Lower leg skin (tissue), 4 donors: ENCODE measurements at regions not wholly inside any gene's neighbourhood (a gene's known extent, or its start where the extent isn't known, plus 50 kb on each side); places are given as distances from the start of the nearest gene placed in this dataset.

Experiments used
- DNase-seq, 2 donors: peaks; one replicate each; pipeline ENCODE4 v3.0.0-alpha.2; 2019; ENCODE audit warnings: low spot score in 2 of 2
- H3K4me3 ChIP-seq: fragments of 200-600 bp; sonication (generic); 2 replicates; pipeline ENCODE4 v1.5.1; 2017; ENCODE audit warnings: mild to moderate bottlenecking, low read depth; ENCODE audit not compliant: poor library complexity, severe bottlenecking
- CTCF ChIP-seq, 3 donors: fragments of 450-650 bp; IDR thresholded peaks; one replicate each; pipeline ENCODE4 v1.5.1; 2016; ENCODE audit warnings: antibody characterized with exemption in 3 of 3, mild to moderate bottlenecking in 3 of 3, moderate library complexity in 2 of 3
- POLR2A ChIP-seq, 2 donors: fragments of 450-650 bp; IDR thresholded peaks; one replicate each; pipeline ENCODE4 v1.6.1; 2016 to 2017; ENCODE audit warnings: antibody characterized with exemption in 2 of 2, mild to moderate bottlenecking in 1 of 2, moderate library complexity in 1 of 2
- WGBS, 2 donors: methylation state at CpG; one replicate each; pipeline ENCODE4 v1.1.5; 2018; 5-methylcytosine and 5-hydroxymethylcytosine counted together
- intact Hi-C: fragments of 100-400 bp; cut with DNase I; formaldehyde crosslinking; loops from one replicate; pipeline ENCODE4 v1.15.0; 2023; ENCODE audit warnings: low total_unique reads

DNA sequence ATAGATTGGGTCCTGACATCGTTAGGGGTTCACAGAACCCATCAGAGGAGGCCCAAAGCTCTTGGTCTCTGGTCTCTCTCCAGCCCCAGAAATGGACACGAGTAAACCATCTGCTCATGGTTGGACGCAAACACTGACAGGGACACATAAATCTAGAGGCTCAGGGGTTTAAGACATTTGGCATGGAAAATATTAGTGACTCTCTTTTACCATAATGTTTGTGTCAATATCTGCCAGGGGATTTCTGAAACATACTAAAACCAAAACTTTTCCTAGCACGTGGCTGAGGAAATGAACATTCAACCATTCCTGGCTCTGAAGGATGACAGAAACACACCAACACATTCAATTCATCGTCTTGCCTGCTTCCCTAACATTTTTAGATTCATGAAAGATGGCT, 226.2 kb downstream of the SP3 start:
- 44 to 52% methylated on average over 5 of the region's 5 CpGs for WGBS, 2 donors

DNA sequence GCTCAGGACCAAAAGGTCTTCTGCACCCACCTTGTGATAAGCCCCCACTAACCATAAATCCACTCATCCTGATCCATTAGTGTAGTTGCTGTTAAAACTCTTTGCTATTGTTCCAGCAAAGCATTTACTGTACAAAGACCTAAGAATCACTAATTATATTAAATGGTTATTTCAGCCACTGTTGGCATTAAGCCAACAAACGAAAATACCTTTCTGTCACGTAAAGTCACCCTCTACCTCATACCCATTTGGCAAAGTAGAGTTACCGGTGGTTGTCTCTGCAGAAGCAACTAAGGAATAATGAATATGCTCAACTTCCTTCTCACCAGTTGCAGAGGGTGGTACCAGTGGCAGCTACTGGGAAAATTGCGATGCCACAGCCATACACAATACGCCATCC, 224.5 kb downstream of the SP3 start:
- no peak overlapping the region for H3K4me3 ChIP-seq
- no peak for DNase-seq
- intact Hi-C loops: no loop called here
- WGBS, 2 donors: 73 to 74% methylated on average over 5 of the region's 5 CpGs
- TF ChIP-seq CTCF (IDR thresholded peaks at IDR 0.05): no peak
- TF ChIP-seq POLR2A (IDR thresholded peaks at IDR 0.05): no peak

More for the DNA sequence above, 226.2 kb downstream of the SP3 start:
- H3K4me3 ChIP-seq: no peak overlapping the region
- TF ChIP-seq CTCF (IDR thresholded peaks at IDR 0.05): no peak
- TF ChIP-seq POLR2A (IDR thresholded peaks at IDR 0.05): no peak
- no peak for DNase-seq
- intact Hi-C loops: no loop called here

DNA sequence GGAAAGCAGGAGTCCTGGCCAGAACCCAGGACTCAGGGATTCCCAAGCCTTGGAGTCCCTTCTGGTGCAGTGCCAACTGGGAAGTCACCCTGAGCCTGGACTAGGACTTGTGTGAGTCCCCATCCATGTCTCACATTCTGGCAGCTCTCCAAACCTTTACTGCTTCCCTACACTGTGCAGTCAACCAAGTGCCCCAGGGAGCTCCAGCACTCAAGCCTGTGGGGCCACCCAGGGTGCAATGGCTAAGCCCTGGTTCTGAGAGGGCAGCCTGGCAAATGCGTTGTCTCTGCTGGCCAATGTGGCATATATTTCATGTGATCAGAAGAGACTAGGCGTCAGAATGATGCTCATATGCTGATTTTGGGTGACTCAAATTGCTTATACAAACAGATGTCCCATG, 223.4 kb downstream of the SP3 start:
- intact Hi-C loops: no loop called here
- no peak for DNase-seq
- WGBS, 2 donors: 85 to 96% methylated on average over 2 of the region's 2 CpGs
- H3K4me3 ChIP-seq: no peak overlapping the region
- TF ChIP-seq POLR2A (IDR thresholded peaks at IDR 0.05) (no peak), CTCF (IDR thresholded peaks at IDR 0.05) (no peak)

DNA sequence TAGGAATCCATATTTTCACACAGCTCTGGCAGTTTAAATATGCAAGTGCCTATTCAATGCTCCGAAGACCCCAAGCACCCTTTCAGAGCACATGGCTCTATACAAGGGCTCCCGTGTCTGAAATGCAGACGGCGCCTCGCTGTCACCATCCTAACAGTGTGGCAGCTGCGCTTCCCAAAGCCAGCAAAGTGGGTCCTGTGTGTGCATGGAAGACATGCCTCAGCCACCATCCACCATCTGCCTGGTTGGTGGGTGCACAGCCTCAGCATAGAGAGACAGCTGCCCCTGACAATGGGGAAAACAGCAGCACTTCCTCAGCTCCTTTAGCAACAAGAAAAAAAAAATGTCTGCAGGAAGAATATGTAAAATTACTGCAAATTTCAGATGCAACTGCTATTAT, 218.1 kb downstream of the SP3 start:
- no peak for TF ChIP-seq CTCF (IDR thresholded peaks at IDR 0.05)
- no peak for TF ChIP-seq POLR2A (IDR thresholded peaks at IDR 0.05)
- intact Hi-C loops: no loop called here
- 87 to 89% methylated on average over 6 of the region's 6 CpGs for WGBS, 2 donors
- DNase-seq: no peak
- no peak overlapping the region for H3K4me3 ChIP-seq

DNA sequence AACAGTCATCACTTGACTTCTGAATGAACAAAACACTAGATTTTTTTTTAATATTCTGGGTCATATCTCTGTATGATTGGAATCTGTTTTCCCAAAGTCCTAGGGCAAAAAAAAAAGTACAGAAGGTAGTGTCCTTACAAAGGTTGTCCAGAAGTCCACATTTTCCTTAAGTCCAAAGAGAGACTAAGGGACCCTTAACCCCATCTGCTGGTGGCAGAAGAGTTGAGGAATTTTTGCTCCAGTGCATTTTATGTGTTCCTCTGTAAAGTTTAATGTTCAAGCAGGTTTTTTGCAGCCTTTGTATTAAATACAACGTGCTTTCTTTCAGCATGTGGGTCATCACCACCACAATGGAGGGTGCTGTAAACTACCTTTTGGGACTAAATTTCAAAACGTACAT, 215.9 kb downstream of the SP3 start:
- TF ChIP-seq POLR2A (IDR thresholded peaks at IDR 0.05): no peak
- no peak for TF ChIP-seq CTCF (IDR thresholded peaks at IDR 0.05)
- intact Hi-C loops: no loop called here
- 54 to 63% methylated on average over 2 of the region's 2 CpGs for WGBS, 2 donors
- no peak for DNase-seq
- H3K4me3 ChIP-seq: no peak overlapping the region

DNA sequence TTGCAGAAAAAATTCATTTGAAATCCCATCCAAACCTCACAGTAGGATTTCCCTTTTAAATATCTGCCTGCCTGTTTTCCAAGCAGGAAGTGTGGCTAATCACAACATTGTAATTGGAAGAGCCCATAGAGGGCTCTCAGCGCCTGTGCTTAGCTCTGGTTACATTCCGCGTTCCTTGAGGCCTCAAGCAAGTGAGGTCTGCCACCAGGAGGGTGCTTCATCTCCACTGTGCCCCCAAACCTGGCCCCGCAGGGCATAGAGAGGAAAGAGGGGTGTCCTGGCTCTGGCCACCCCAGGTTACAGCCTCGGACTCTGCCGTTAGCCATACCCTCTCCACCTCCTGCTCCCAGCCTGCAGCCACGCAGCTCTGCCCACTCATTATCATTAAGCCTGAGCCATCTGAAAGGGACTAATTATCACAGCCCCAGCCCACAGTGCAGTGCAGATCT, 214.8 kb downstream of the SP3 start:
- intact Hi-C loops: no loop called here
- WGBS, 2 donors: 42 to 45% methylated on average over 7 of the region's 7 CpGs

More for the DNA sequence above, 214.8 kb downstream of the SP3 start:
- TF ChIP-seq CTCF (IDR thresholded peaks at IDR 0.05) (no peak), POLR2A (IDR thresholded peaks at IDR 0.05) (no peak)
- no peak for DNase-seq
- no peak overlapping the region for H3K4me3 ChIP-seq
